Keratinocyte (primary cell): ENCODE measurements at regions not wholly inside any gene's neighbourhood (a gene's known extent, or its start where the extent isn't known, plus 50 kb on each side); places are given as distances from the start of the nearest gene placed in this dataset.

Experiments
- DNase-seq: peaks from one replicate; pipeline ENCODE4 v3.0.0-alpha.2; 2011; ENCODE audit warnings: low read depth, missing footprints, low spot score
- FAIRE-seq: peaks from 2 replicates; lab custom pipeline; 2011; peaks lifted over from hg19 to GRCh38; lab: Jason Lieb, UNC
- H2AFZ ChIP-seq: 2 replicates; pipeline ENCODE4 v1.6.0; 2012; ENCODE audit warnings: low read length, control low read depth, inconsistent platforms; ENCODE audit not compliant: control insufficient read depth
- H3K27ac ChIP-seq: 2 replicates; pipeline ENCODE4 v1.5.1; 2011; ENCODE audit warnings: low read length; ENCODE audit not compliant: control insufficient read depth, insufficient read depth
- H3K27me3 ChIP-seq: 3 replicates; pipeline ENCODE4 v1.6.0; 2011; ENCODE audit warnings: low read length; ENCODE audit not compliant: control insufficient read depth, insufficient read depth; ENCODE audit errors: extremely low read depth
- H3K36me3 ChIP-seq, 2 experiments: 2 replicates in 1 of 2; 3 replicates in 1 of 2; pipeline ENCODE4 v1.5.1; 2011; ENCODE audit warnings: low read length in 2 of 2, mild to moderate bottlenecking in 1 of 2; ENCODE audit not compliant: control insufficient read depth in 2 of 2, insufficient read depth in 2 of 2; ENCODE audit errors: extremely low read depth in 1 of 2
- H3K4me1 ChIP-seq: 3 replicates; pipeline ENCODE4 v1.5.1; 2011; ENCODE audit warnings: low read length; ENCODE audit not compliant: control insufficient read depth, insufficient read depth; ENCODE audit errors: extremely low read depth
- H3K4me2 ChIP-seq: 3 replicates; pipeline ENCODE4 v1.6.0; 2011; ENCODE audit warnings: low read depth, low read length; ENCODE audit not compliant: control insufficient read depth, insufficient read depth; ENCODE audit errors: extremely low read depth
- H3K4me3 ChIP-seq, 3 experiments: fragments of 200-600 bp in 1 of 3; sonication (generic) in 1 of 3; 2 replicates in 2 of 3; 3 replicates in 1 of 3; pipeline ENCODE4 v1.5.1; 2011 to 2016; ENCODE audit warnings: low read length in 3 of 3, mild to moderate bottlenecking in 3 of 3, control low read depth in 2 of 3, inconsistent platforms in 1 of 3, low read depth in 1 of 3, mixed read lengths in 1 of 3, mixed run types in 1 of 3, moderate library complexity in 1 of 3; ENCODE audit not compliant: control insufficient read depth in 2 of 3, insufficient read depth in 2 of 3; ENCODE audit errors: extremely low read depth in 1 of 3
- H3K79me2 ChIP-seq: 2 replicates; pipeline ENCODE4 v1.6.0; 2012; ENCODE audit warnings: low read length; ENCODE audit not compliant: control insufficient read depth, insufficient read depth
- H3K9ac ChIP-seq: 3 replicates; pipeline ENCODE4 v1.6.0; 2011; ENCODE audit warnings: low read length; ENCODE audit not compliant: control insufficient read depth, insufficient read depth; ENCODE audit errors: extremely low read depth
- H3K9me1 ChIP-seq: 3 replicates; pipeline ENCODE4 v1.6.0; 2011; ENCODE audit warnings: low read length; ENCODE audit not compliant: control insufficient read depth, insufficient read depth; ENCODE audit errors: extremely low read depth
- H3K9me3 ChIP-seq: 2 replicates; pipeline ENCODE4 v1.5.1; 2012; ENCODE audit warnings: low read depth, low read length; ENCODE audit not compliant: control insufficient read depth
- H4K20me1 ChIP-seq: 3 replicates; pipeline ENCODE4 v1.6.0; 2011; ENCODE audit warnings: low read length; ENCODE audit not compliant: control insufficient read depth, insufficient read depth; ENCODE audit errors: extremely low read depth
- CTCF ChIP-seq, 3 experiments: IDR thresholded peaks in 1 of 3; conservative IDR thresholded peaks in 1 of 3; optimal IDR thresholded peaks in 1 of 3; 2 replicates in 2 of 3; 3 replicates in 1 of 3; pipeline versions ENCODE3 to v1.5.1; 2011; ENCODE audit warnings: low read length in 3 of 3, mild to moderate bottlenecking in 3 of 3, moderate library complexity in 2 of 3, control low read depth in 1 of 3, inconsistent platforms in 1 of 3; ENCODE audit not compliant: insufficient read depth in 2 of 3; ENCODE audit errors: extremely low read depth in 1 of 3
- EZH2 ChIP-seq: IDR thresholded peaks from one replicate; pipeline ENCODE4 v1.6.1; 2012; ENCODE audit warnings: inconsistent platforms, mild to moderate bottlenecking, low read length, moderate library complexity
- dilution Hi-C: fragments of 300-500 bp; cut with MboI; formaldehyde crosslinking; loops from one replicate; pipeline ENCODE4 v1.7.0; 2020; ENCODE audit warnings: low sequenced_read_pairs; ENCODE audit not compliant: extremely low pct_ligation_motif_present

- Histone ChIP-seq H3K9me3 (peaks cover 3% of the 10 kb centered on the region), H3K9me1 (no peaks in the 10 kb centered on the region), H3K27me3 (no peaks in the 10 kb centered on the region), H3K27ac (no peak overlapping the region), H3K9ac (no peak overlapping the region), H3K79me2 (no peaks in the 10 kb centered on the region), H3K4me1 (no peaks in the 10 kb centered on the region), H2AFZ (no peak overlapping the region), H3K4me2 (no peak overlapping the region), H3K36me3 (no peaks in the 10 kb centered on the region), H3K4me3 (no peak overlapping the region), H4K20me1 (no peaks in the 10 kb centered on the region)
- DNase-seq (no peak), FAIRE-seq (no peak)
- TF ChIP-seq CTCF (optimal IDR thresholded peaks at IDR 0.05 in 1 of 3, IDR thresholded peaks at IDR 0.05 in 1 of 3, conservative IDR thresholded peaks at IDR 0.05 in 1 of 3; ENCODE audit: extremely low read depth in 1 of 3, insufficient read depth in 2 of 3, low read length in 3 of 3), result no peak
- no peak for TF ChIP-seq EZH2
- dilution Hi-C loops, result no loop called here
These were observed 2468.6 kb downstream of the PCDH7 start for GRCh38 chr4:33188733-33189132.

- DNase-seq (no peak), FAIRE-seq (no peak)
- H4K20me1 ChIP-seq, result no peaks in the 10 kb centered on the region
- H3K9me1 ChIP-seq, result no peaks in the 10 kb centered on the region
- H3K27me3 ChIP-seq, result no peaks in the 10 kb centered on the region
- no peak overlapping the region for H3K4me3 ChIP-seq
- no peak overlapping the region for H2AFZ ChIP-seq
- H3K27ac ChIP-seq, result no peak overlapping the region
- no peaks in the 10 kb centered on the region for H3K36me3 ChIP-seq
- H3K4me2 ChIP-seq, result no peak overlapping the region
- no peaks in the 10 kb centered on the region for H3K79me2 ChIP-seq
- H3K4me1 ChIP-seq, result no peaks in the 10 kb centered on the region
- dilution Hi-C loops, result no loop called here
- H3K9ac ChIP-seq, result no peak overlapping the region
- TF ChIP-seq EZH2, result no peak
- no peak for TF ChIP-seq CTCF (optimal IDR thresholded peaks at IDR 0.05 in 1 of 3, IDR thresholded peaks at IDR 0.05 in 1 of 3, conservative IDR thresholded peaks at IDR 0.05 in 1 of 3; ENCODE audit: extremely low read depth in 1 of 3, insufficient read depth in 2 of 3, low read length in 3 of 3)
- peaks cover 3% of the 10 kb centered on the region for H3K9me3 ChIP-seq
These were observed 2469.0 kb downstream of the PCDH7 start for GRCh38 chr4:33189169-33189568.
